Nephron (organoid): ENCODE measurements at regions not wholly inside any gene's neighbourhood (a gene's known extent, or its start where the extent isn't known, plus 50 kb on each side); places are given as distances from the start of the nearest gene placed in this dataset.

Experiments
- H3K27ac Mint-ChIP-seq, 3 experiments: 2 replicates each; pipeline ENCODE4 v1.8.0; 2020; ENCODE audit warnings: mixed read lengths in 3 of 3, mild to moderate bottlenecking in 2 of 3, moderate library complexity in 1 of 3
- H3K27me3 Mint-ChIP-seq: 2 replicates; pipeline ENCODE4 v1.8.0; 2021; ENCODE audit warnings: low read depth, mild to moderate bottlenecking, moderate library complexity, mixed read lengths
- H3K36me3 Mint-ChIP-seq: 2 replicates; pipeline ENCODE4 v1.8.0; 2020; ENCODE audit warnings: low read depth, mixed read lengths
- H3K4me1 Mint-ChIP-seq: 2 replicates; pipeline ENCODE4 v1.8.0; 2020; ENCODE audit warnings: mixed read lengths
- H3K4me3 Mint-ChIP-seq, 3 experiments: 2 replicates each; pipeline ENCODE4 v1.8.0; 2020; ENCODE audit warnings: mild to moderate bottlenecking in 3 of 3, mixed read lengths in 3 of 3, moderate library complexity in 2 of 3
- H3K9me3 Mint-ChIP-seq: 2 replicates; pipeline ENCODE4 v1.8.0; 2020; ENCODE audit warnings: mixed read lengths
- TF ChIP-seq, protein P1 (sequence below), 3 experiments: fragments of 200-600 bp; sonication (generic); IDR thresholded peaks; one replicate each; pipeline ENCODE4 v1.5.0; 2021; ENCODE audit warnings: antibody characterized with exemption in 3 of 3; ENCODE audit not compliant: unreplicated experiment in 3 of 3

DNA sequence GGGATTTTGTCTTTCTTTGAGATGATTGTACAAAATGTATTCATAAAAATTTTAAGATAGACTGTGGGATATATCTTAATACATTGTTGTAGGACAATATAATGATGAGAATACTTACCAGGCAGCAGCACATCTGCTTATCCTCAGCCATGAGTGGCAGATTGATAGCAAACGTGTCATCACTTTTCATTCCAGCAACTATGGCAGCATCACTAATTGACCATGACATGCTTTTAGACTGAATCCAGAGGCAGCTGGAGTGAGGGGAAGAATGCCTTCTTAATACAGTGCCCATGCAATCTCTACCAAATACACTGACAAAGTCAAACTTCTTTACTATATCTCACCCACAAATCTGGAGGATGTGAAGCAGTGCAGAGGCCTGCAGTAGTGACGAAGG is 755.2 kb upstream of the RAG2 start:
- Mint-ChIP-seq H3K36me3 (no peaks in the 10 kb centered on the region), H3K27me3 (no peaks in the 10 kb centered on the region), H3K9me3 (peaks cover 10% of the 10 kb centered on the region), H3K27ac (no peak overlapping the region), H3K4me1 (no peaks in the 10 kb centered on the region), H3K4me3 (no peak overlapping the region)
- TF ChIP-seq, protein P1, sequence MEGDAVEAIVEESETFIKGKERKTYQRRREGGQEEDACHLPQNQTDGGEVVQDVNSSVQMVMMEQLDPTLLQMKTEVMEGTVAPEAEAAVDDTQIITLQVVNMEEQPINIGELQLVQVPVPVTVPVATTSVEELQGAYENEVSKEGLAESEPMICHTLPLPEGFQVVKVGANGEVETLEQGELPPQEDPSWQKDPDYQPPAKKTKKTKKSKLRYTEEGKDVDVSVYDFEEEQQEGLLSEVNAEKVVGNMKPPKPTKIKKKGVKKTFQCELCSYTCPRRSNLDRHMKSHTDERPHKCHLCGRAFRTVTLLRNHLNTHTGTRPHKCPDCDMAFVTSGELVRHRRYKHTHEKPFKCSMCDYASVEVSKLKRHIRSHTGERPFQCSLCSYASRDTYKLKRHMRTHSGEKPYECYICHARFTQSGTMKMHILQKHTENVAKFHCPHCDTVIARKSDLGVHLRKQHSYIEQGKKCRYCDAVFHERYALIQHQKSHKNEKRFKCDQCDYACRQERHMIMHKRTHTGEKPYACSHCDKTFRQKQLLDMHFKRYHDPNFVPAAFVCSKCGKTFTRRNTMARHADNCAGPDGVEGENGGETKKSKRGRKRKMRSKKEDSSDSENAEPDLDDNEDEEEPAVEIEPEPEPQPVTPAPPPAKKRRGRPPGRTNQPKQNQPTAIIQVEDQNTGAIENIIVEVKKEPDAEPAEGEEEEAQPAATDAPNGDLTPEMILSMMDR (IDR thresholded peaks at IDR 0.05; ENCODE audit: unreplicated experiment in 3 of 3) = no peak

DNA sequence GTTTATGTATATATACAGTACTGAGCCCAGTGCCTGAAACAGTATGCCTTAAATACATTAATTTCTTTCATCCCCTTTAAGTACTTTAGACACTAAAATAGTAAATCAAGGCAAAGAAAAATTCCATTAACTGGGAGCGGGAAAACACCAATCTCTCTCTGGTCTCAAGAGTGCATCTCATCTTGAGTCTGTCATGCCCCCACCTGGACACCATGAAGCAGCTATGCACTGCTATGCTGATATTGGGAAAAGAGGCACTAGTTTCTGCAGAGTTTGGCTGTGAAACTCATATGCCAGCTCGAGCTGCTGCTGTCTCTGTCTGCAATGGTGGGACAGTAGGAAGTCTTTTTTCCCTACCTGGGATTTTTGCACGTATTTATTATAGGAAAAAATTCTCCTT is 754.4 kb upstream of the RAG2 start:
- Mint-ChIP-seq H3K4me3 (no peak overlapping the region), H3K36me3 (no peaks in the 10 kb centered on the region), H3K4me1 (no peaks in the 10 kb centered on the region), H3K27ac (no peak overlapping the region), H3K9me3 (peaks cover 4% of the 10 kb centered on the region), H3K27me3 (no peaks in the 10 kb centered on the region)
- TF ChIP-seq, protein P1 (IDR thresholded peaks at IDR 0.05; ENCODE audit: unreplicated experiment in 3 of 3) = no peak

DNA sequence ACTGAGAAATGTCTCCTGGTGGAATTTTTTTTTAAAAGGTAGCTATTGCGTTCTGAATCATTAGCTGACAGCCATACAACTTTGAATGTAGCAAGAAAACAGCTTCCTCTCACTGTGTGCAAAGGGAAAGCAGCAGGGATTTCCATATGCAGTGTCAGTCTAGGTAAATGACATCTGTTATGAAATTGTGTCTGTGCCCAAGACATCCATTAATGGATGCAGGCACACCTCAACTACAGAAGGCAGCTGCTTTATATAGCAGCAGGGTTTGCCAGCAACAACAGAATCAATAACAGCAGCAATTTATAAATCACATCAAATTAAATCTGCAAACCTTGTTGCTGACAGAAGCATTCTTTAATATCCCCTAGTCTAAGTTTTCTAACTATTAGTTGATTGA is 745.3 kb upstream of the RAG2 start:
- no peaks in the 10 kb centered on the region for H3K27me3 Mint-ChIP-seq
- H3K9me3 Mint-ChIP-seq = no peaks in the 10 kb centered on the region
- TF ChIP-seq, protein P1 (IDR thresholded peaks at IDR 0.05; ENCODE audit: unreplicated experiment in 3 of 3) = no peak
- H3K27ac Mint-ChIP-seq = no peak overlapping the region
- no peak overlapping the region for H3K4me3 Mint-ChIP-seq
- no peaks in the 10 kb centered on the region for H3K4me1 Mint-ChIP-seq
- no peaks in the 10 kb centered on the region for H3K36me3 Mint-ChIP-seq

DNA sequence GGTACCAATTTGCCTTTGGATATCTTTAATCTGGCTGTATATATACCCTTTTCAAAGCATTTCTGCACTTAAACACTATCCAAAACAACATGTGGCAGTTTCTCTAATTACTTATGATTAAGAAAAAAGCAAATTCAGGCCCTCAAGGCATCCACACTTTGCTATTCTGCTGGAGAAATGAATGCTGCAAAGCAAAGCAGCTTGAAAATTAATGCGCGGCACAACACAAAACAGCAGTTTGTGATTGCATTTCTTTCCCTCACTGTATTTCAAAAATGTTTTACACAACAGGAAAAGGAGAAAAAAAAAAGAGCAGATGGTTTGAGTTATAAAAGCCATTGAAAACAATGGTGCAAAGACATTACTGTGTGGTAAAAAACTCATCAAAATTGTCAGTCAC is 738.4 kb upstream of the RAG2 start:
- Mint-ChIP-seq H3K9me3 (no peaks in the 10 kb centered on the region), H3K27me3 (no peaks in the 10 kb centered on the region), H3K4me3 (no peak overlapping the region), H3K27ac (no peak overlapping the region), H3K4me1 (no peaks in the 10 kb centered on the region), H3K36me3 (no peaks in the 10 kb centered on the region)
- TF ChIP-seq, protein P1 (IDR thresholded peaks at IDR 0.05; ENCODE audit: unreplicated experiment in 3 of 3) = no peak

DNA sequence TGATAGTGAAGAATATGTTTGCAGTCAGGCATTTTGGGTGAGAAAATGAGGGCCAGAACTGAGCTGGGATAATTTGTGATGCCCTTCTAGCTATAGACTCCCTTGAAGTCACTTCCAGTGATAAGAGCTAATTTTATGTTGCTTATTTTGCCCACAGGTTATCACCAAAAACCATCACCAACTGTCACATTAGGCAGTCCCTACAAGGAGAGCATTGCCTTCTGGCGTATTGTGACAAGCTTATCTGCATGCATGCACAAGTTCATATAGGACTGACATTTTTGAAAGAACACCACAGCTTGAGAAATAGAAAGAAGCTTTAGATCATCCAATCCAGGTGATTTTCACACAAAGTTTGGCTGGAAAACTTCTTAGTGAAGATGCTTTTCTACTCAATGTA is 735.3 kb upstream of the RAG2 start:
- Mint-ChIP-seq H3K4me3 (no peak overlapping the region), H3K27me3 (no peaks in the 10 kb centered on the region), H3K27ac (no peak overlapping the region), H3K4me1 (no peaks in the 10 kb centered on the region), H3K36me3 (no peaks in the 10 kb centered on the region), H3K9me3 (peaks cover 3% of the 10 kb centered on the region)
- TF ChIP-seq, protein P1 (IDR thresholded peaks at IDR 0.05; ENCODE audit: unreplicated experiment in 3 of 3) = no peak

DNA sequence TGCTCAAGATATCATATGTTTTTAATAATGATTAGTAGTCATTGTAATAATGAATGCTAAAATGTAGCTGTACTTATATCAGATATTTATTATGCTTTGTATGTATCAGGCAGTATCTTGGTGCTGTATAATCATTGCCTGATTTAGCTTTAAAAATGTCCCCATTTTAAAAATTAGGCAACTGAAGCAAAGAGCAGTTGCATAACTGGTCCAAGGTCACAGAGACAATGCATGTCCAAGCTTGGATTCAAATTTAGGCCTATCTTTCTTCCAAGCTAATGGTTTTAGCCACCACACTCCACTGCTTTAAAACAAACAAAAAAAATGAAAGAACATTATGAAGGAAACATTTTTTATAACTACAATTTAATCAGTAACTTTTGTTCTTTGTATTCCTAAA is 725.8 kb upstream of the RAG2 start:
- peaks cover 2% of the 10 kb centered on the region for H3K9me3 Mint-ChIP-seq
- no peaks in the 10 kb centered on the region for H3K27me3 Mint-ChIP-seq
- H3K36me3 Mint-ChIP-seq = no peaks in the 10 kb centered on the region
- no peak overlapping the region for H3K27ac Mint-ChIP-seq
- no peak overlapping the region for H3K4me3 Mint-ChIP-seq
- H3K4me1 Mint-ChIP-seq = no peaks in the 10 kb centered on the region
- TF ChIP-seq, protein P1 (IDR thresholded peaks at IDR 0.05; ENCODE audit: unreplicated experiment in 3 of 3) = no peak
